ENCODE measurements at regions not wholly inside any gene's neighbourhood (a gene's known extent, or its start where the extent isn't known, plus 50 kb on each side); places are given as distances from the start of the nearest gene placed in this dataset.

- Histone ChIP-seq H3F3A (ENCODE audit: insufficient read depth) (no peaks in the 10 kb centered on the region), H3K27me3 (ENCODE audit: low read length) (no peaks in the 10 kb centered on the region), H2AFZ (ENCODE audit: low read depth, low read length, severe bottlenecking) (no peak overlapping the region), H3K4me2 (ENCODE audit: low read depth, low read length, poor library complexity, severe bottlenecking) (no peak overlapping the region), H4K20me1 (ENCODE audit: low read depth, low read length) (no peaks in the 10 kb centered on the region), H3K4me3 (ENCODE audit: insufficient read depth, low read length, poor library complexity, severe bottlenecking) (no peak overlapping the region), H3K9me3 (ENCODE audit: insufficient read depth, low read length) (no peaks in the 10 kb centered on the region), H3K36me3 (ENCODE audit: low read length) (no peaks in the 10 kb centered on the region), H3K9ac (ENCODE audit: low read length) (no peak overlapping the region), H3K79me2 (ENCODE audit: insufficient read depth, low read length) (no peaks in the 10 kb centered on the region), H3K27ac (ENCODE audit: low read depth, low read length) (no peak overlapping the region), H3K9me2 (replicated peaks; ENCODE audit: insufficient read depth, low read length) (no peaks in the 10 kb centered on the region)
- TF ChIP-seq EZH2phosphoT487 (conservative IDR thresholded peaks at IDR 0.05; ENCODE audit: low read length) (no peak), CTCF (IDR thresholded peaks at IDR 0.05; ENCODE audit: insufficient read depth, low read length, poor library complexity, severe bottlenecking) (no peak)
These were observed 1334.4 kb upstream of the CELF4 start for GRCh38 chr18:38900031-38900430.

DNA sequence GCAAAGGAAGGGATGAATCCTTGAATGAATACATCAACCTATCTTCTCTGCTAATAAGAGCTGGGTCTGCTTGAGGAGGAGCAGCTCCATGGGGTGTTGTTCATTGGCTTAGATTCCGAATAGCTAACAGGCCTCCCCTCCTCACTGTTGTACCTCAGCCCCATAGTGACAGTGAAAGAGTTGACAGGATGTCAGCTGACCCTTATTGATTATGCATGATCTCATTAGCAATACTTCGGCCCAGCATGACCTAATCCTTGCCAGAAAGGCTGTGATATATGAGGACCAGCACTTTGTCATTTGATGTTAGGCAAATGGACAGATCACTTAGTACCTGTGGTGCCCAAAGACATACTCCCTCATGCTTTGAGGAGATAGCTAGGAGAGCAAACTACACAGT, 1333.7 kb upstream of the CELF4 start:
- Histone ChIP-seq H3K27me3 (ENCODE audit: low read length) (no peaks in the 10 kb centered on the region), H3K36me3 (ENCODE audit: low read length) (no peaks in the 10 kb centered on the region), H2AFZ (ENCODE audit: low read depth, low read length, severe bottlenecking) (no peak overlapping the region), H3F3A (ENCODE audit: insufficient read depth) (no peaks in the 10 kb centered on the region), H3K79me2 (ENCODE audit: insufficient read depth, low read length) (no peaks in the 10 kb centered on the region), H3K9me2 (replicated peaks; ENCODE audit: insufficient read depth, low read length) (no peaks in the 10 kb centered on the region), H4K20me1 (ENCODE audit: low read depth, low read length) (no peaks in the 10 kb centered on the region), H3K4me2 (ENCODE audit: low read depth, low read length, poor library complexity, severe bottlenecking) (no peak overlapping the region), H3K9me3 (ENCODE audit: insufficient read depth, low read length) (no peaks in the 10 kb centered on the region), H3K27ac (ENCODE audit: low read depth, low read length) (no peak overlapping the region), H3K9ac (ENCODE audit: low read length) (no peak overlapping the region), H3K4me3 (ENCODE audit: insufficient read depth, low read length, poor library complexity, severe bottlenecking) (no peak overlapping the region)
- no peak for TF ChIP-seq CTCF (IDR thresholded peaks at IDR 0.05; ENCODE audit: insufficient read depth, low read length, poor library complexity, severe bottlenecking)

- Histone ChIP-seq H3K4me2 (ENCODE audit: low read depth, low read length, poor library complexity, severe bottlenecking) (no peak overlapping the region), H3K9me2 (replicated peaks; ENCODE audit: insufficient read depth, low read length) (no peaks in the 10 kb centered on the region)
- no peak for TF ChIP-seq EZH2phosphoT487 (conservative IDR thresholded peaks at IDR 0.05; ENCODE audit: low read length)
- TF ChIP-seq CTCF (IDR thresholded peaks at IDR 0.05; ENCODE audit: insufficient read depth, low read length, poor library complexity, severe bottlenecking): no peak
These were observed 1332.6 kb upstream of the CELF4 start for GRCh38 chr18:38898167-38898566.

DNA sequence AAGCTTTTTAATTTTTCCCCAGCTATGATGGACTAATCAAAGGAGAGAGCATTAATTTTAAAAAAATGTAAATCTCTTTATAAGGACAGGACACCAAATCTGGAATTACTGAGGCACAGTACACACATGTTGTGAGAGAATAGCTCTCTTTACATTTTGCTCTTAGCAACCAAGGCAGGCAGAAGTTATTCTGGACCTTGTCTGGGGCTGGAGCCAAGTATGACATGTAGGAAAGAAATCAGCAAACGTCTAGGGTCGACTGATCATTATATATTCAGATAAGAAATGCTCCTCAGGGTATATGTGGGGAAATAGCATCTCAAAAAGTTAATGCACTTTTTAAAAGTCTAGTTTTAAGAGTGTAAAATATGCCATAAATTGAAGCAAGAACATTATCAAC, 1330.0 kb upstream of the CELF4 start:
- no peak for TF ChIP-seq CTCF (IDR thresholded peaks at IDR 0.05; ENCODE audit: insufficient read depth, low read length, poor library complexity, severe bottlenecking)
- no peak for TF ChIP-seq EZH2phosphoT487 (conservative IDR thresholded peaks at IDR 0.05; ENCODE audit: low read length)
- Histone ChIP-seq H3K79me2 (ENCODE audit: insufficient read depth, low read length) (no peaks in the 10 kb centered on the region), H3K4me2 (ENCODE audit: low read depth, low read length, poor library complexity, severe bottlenecking) (no peak overlapping the region), H2AFZ (ENCODE audit: low read depth, low read length, severe bottlenecking) (no peak overlapping the region), H3K27me3 (ENCODE audit: low read length) (no peaks in the 10 kb centered on the region), H3K4me3 (ENCODE audit: insufficient read depth, low read length, poor library complexity, severe bottlenecking) (no peak overlapping the region), H3K36me3 (ENCODE audit: low read length) (no peaks in the 10 kb centered on the region), H3K9me3 (ENCODE audit: insufficient read depth, low read length) (no peaks in the 10 kb centered on the region), H3K9me2 (replicated peaks; ENCODE audit: insufficient read depth, low read length) (no peaks in the 10 kb centered on the region), H4K20me1 (ENCODE audit: low read depth, low read length) (no peaks in the 10 kb centered on the region), H3K9ac (ENCODE audit: low read length) (no peak overlapping the region), H3F3A (ENCODE audit: insufficient read depth) (no peaks in the 10 kb centered on the region), H3K27ac (ENCODE audit: low read depth, low read length) (no peak overlapping the region)

More at GRCh38 chr18:38898167-38898566, 1332.6 kb upstream of the CELF4 start:
- Histone ChIP-seq H3K36me3 (ENCODE audit: low read length) (no peaks in the 10 kb centered on the region), H3K27me3 (ENCODE audit: low read length) (no peaks in the 10 kb centered on the region), H3K9me3 (ENCODE audit: insufficient read depth, low read length) (no peaks in the 10 kb centered on the region), H4K20me1 (ENCODE audit: low read depth, low read length) (no peaks in the 10 kb centered on the region), H3K79me2 (ENCODE audit: insufficient read depth, low read length) (no peaks in the 10 kb centered on the region), H3K9ac (ENCODE audit: low read length) (no peak overlapping the region), H3K27ac (ENCODE audit: low read depth, low read length) (no peak overlapping the region), H2AFZ (ENCODE audit: low read depth, low read length, severe bottlenecking) (no peak overlapping the region), H3F3A (ENCODE audit: insufficient read depth) (no peaks in the 10 kb centered on the region), H3K4me3 (ENCODE audit: insufficient read depth, low read length, poor library complexity, severe bottlenecking) (no peak overlapping the region)

Measured in SU-DHL-6 (cell line).